ENCODE measurements at regions not wholly inside any gene's neighbourhood (a gene's known extent, or its start where the extent isn't known, plus 50 kb on each side); places are given as distances from the start of the nearest gene placed in this dataset.

GRCh38 chr6:48369100-48369499, 258.1 kb upstream of the PTCHD4 start:
- no peaks in the 10 kb centered on the region for H3K4me1 ChIP-seq (ENCODE audit: insufficient read depth, low read length)
- H2BK15ac ChIP-seq (ENCODE audit: low read depth, low read length): no peak overlapping the region
- H2BK12ac ChIP-seq (ENCODE audit: insufficient read length, low read depth, low read length): no peak overlapping the region
- no peak overlapping the region for H3K56ac ChIP-seq (ENCODE audit: insufficient read length, low read depth, low read length)
- no peak overlapping the region for H4K5ac ChIP-seq (ENCODE audit: insufficient read length, low read depth, low read length)
- no peak overlapping the region for H2AFZ ChIP-seq (ENCODE audit: low read length)
- H2BK5ac ChIP-seq (ENCODE audit: insufficient read length, low read length): no peak overlapping the region
- WGBS (ENCODE audit: extremely low coverage, insufficient read length, low lambda C conversion rate): no CpG with 5 or more reads among the region's 2 CpGs
- no peak overlapping the region for H2BK120ac ChIP-seq (ENCODE audit: low read depth, low read length, poor library complexity, severe bottlenecking)
- Mint-ChIP-seq H3K27ac (no peak overlapping the region), H3K4me1 (no peaks in the 10 kb centered on the region), H3K4me3 (no peak overlapping the region), H3K9me3 (peaks cover 19 to 20% of the 10 kb centered on the region in 2 experiments), H3K27me3 (ENCODE audit: low read depth) (no peaks in the 10 kb centered on the region), H3K36me3 (ENCODE audit: insufficient read depth in 1 of 3, low read depth in 3 of 3) (peaks cover 4 to 17% (median 9%) of the 10 kb centered on the region in 3 experiments; a peak in 5 of 7 replicates)
- TF ChIP-seq, protein P1, sequence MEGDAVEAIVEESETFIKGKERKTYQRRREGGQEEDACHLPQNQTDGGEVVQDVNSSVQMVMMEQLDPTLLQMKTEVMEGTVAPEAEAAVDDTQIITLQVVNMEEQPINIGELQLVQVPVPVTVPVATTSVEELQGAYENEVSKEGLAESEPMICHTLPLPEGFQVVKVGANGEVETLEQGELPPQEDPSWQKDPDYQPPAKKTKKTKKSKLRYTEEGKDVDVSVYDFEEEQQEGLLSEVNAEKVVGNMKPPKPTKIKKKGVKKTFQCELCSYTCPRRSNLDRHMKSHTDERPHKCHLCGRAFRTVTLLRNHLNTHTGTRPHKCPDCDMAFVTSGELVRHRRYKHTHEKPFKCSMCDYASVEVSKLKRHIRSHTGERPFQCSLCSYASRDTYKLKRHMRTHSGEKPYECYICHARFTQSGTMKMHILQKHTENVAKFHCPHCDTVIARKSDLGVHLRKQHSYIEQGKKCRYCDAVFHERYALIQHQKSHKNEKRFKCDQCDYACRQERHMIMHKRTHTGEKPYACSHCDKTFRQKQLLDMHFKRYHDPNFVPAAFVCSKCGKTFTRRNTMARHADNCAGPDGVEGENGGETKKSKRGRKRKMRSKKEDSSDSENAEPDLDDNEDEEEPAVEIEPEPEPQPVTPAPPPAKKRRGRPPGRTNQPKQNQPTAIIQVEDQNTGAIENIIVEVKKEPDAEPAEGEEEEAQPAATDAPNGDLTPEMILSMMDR (conservative IDR thresholded peaks at IDR 0.05): no peak
- no peaks in the 10 kb centered on the region for H4K20me1 ChIP-seq (ENCODE audit: control insufficient read depth, insufficient read depth, insufficient read length)
- H2BK20ac ChIP-seq (ENCODE audit: low read depth, low read length, poor library complexity, severe bottlenecking): no peak overlapping the region
- no peak overlapping the region for H3K18ac ChIP-seq (ENCODE audit: insufficient read length, low read depth, low read length)
- no peak overlapping the region for H3K27ac ChIP-seq (ENCODE audit: insufficient read length, low read depth, low read length)
- H2AK5ac ChIP-seq (ENCODE audit: insufficient read length, low read length): no peak overlapping the region
- no peak overlapping the region for H3K4me2 ChIP-seq (ENCODE audit: insufficient read depth, insufficient read length, low read length)
- H3T11ph ChIP-seq (ENCODE audit: low read length): no peak overlapping the region
- no peak overlapping the region for H3K4ac ChIP-seq (ENCODE audit: low read depth, low read length)
- no peaks in the 10 kb centered on the region for H3K23me2 ChIP-seq (ENCODE audit: insufficient read length, low read depth, low read length, poor library complexity, severe bottlenecking)
- DNase-seq: no peak
- H3K79me2 ChIP-seq (ENCODE audit: insufficient read depth, low read length): no peaks in the 10 kb centered on the region
- no peaks in the 10 kb centered on the region for H3K27me3 ChIP-seq (ENCODE audit: insufficient read depth, low read length)
- H3K9me3 ChIP-seq (ENCODE audit: control insufficient read depth, low read depth, low read length): no peaks in the 10 kb centered on the region
- H3K23ac ChIP-seq (ENCODE audit: insufficient read length, low read depth, low read length): no peak overlapping the region
- H3K14ac ChIP-seq (ENCODE audit: insufficient read depth, low read length): no peak overlapping the region
- no peak overlapping the region for H4K8ac ChIP-seq (replicated peaks; ENCODE audit: insufficient read length, low read depth, low read length)
- H3K9ac ChIP-seq (ENCODE audit: extremely low read depth, insufficient read length, low read length): no peak overlapping the region
- H3K79me1 ChIP-seq (ENCODE audit: insufficient read depth, low read depth, low read length, poor library complexity, severe bottlenecking): no peaks in the 10 kb centered on the region
- no peak overlapping the region for H4K91ac ChIP-seq (ENCODE audit: insufficient read length, low read depth, low read length)

Data from H9 (cell line).